ENCODE measurements at regions not wholly inside any gene's neighbourhood (a gene's known extent, or its start where the extent isn't known, plus 50 kb on each side); places are given as distances from the start of the nearest gene placed in this dataset.

DNA sequence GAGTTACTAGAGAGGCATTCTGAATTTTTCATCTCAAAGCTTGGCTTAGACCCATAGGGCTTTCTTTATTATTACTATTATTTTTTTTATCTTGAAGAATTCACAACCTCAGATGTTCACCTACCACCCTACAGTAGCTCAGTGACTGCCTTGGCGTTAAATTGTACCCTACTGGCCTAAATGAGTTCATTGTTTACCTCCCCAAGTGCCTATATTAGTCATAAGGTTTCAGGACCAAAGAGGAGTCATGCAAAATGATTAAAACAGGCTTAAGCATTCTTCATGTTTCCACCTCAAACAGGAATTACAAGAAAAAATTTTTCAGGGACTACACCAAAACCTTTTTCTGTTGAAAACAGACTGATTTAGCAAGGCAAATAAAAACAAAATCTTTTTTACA lies 751.5 kb downstream of the SQOR start:
- TF ChIP-seq, protein P1, sequence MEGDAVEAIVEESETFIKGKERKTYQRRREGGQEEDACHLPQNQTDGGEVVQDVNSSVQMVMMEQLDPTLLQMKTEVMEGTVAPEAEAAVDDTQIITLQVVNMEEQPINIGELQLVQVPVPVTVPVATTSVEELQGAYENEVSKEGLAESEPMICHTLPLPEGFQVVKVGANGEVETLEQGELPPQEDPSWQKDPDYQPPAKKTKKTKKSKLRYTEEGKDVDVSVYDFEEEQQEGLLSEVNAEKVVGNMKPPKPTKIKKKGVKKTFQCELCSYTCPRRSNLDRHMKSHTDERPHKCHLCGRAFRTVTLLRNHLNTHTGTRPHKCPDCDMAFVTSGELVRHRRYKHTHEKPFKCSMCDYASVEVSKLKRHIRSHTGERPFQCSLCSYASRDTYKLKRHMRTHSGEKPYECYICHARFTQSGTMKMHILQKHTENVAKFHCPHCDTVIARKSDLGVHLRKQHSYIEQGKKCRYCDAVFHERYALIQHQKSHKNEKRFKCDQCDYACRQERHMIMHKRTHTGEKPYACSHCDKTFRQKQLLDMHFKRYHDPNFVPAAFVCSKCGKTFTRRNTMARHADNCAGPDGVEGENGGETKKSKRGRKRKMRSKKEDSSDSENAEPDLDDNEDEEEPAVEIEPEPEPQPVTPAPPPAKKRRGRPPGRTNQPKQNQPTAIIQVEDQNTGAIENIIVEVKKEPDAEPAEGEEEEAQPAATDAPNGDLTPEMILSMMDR (conservative IDR thresholded peaks at IDR 0.05; ENCODE audit: low read length): no peak
- H3K4me3 ChIP-seq (ENCODE audit: low read length): no peak overlapping the region
- DNase-seq (ENCODE audit: low read depth): no peak

DNA sequence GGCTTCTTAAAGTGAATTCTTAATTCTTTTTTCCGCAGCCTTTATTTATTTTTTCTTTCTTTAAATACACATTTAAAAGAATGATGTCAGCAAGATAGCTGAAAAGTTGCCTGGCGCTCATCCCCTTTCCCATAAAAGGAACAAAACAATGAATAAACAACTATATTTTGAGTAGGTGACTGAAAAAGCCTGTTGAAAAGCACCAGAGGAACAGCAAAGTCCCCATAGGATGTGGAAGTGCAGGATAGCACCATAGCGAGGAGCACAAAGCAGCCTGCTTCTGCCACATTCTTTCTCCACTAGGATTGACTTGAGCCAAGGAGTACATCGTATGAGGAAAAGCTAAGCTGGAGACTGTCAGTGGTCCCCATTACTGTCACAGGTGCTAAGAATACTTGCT lies 754.9 kb downstream of the SQOR start:
- TF ChIP-seq, protein P1 (conservative IDR thresholded peaks at IDR 0.05; ENCODE audit: low read length): no peak

DNA sequence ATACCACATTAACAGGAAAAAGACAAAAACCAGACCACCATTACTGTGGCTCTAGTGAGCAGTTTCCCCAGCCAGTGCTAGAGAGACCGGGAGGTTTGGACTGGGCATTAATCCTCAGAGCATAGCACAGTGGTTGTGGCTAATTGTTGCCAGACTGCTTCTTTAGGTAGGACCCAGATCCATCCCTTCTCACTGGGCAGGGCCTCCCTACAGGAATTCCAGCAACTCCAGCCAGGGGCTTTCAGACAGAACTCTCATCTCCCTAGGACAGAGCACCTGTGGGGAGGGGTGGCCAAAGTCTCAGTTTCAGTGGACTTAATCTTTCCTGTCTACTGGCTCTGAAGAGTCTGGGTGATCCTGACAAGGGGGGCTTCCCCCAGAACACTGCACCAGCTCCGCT lies 759.6 kb downstream of the SQOR start:
- DNase-seq (ENCODE audit: low read depth): no peak
- TF ChIP-seq, protein P1 (conservative IDR thresholded peaks at IDR 0.05; ENCODE audit: low read length): no peak
- no peak overlapping the region for H3K4me3 ChIP-seq (ENCODE audit: low read length)

More for the DNA sequence above, 754.9 kb downstream of the SQOR start:
- no peak for DNase-seq (ENCODE audit: low read depth)
- no peak overlapping the region for H3K4me3 ChIP-seq (ENCODE audit: low read length)

- TF ChIP-seq, protein P1 (conservative IDR thresholded peaks at IDR 0.05; ENCODE audit: low read length): no peak
- no peak for DNase-seq (ENCODE audit: low read depth)
- H3K4me3 ChIP-seq (ENCODE audit: low read length): no peak overlapping the region
These were observed 773.5 kb downstream of the SQOR start for GRCh38 chr15:46408312-46408711.

- no peak for DNase-seq (ENCODE audit: low read depth)
- TF ChIP-seq, protein P1 (conservative IDR thresholded peaks at IDR 0.05; ENCODE audit: low read length): no peak
- no peak overlapping the region for H3K4me3 ChIP-seq (ENCODE audit: low read length)
These were observed 775.0 kb downstream of the SQOR start for GRCh38 chr15:46409841-46410301.

- no peak overlapping the region for H3K4me3 ChIP-seq (ENCODE audit: low read length)
- TF ChIP-seq, protein P1 (conservative IDR thresholded peaks at IDR 0.05; ENCODE audit: low read length): no peak
These were observed 775.9 kb downstream of the SQOR start for GRCh38 chr15:46410705-46411104.

DNA sequence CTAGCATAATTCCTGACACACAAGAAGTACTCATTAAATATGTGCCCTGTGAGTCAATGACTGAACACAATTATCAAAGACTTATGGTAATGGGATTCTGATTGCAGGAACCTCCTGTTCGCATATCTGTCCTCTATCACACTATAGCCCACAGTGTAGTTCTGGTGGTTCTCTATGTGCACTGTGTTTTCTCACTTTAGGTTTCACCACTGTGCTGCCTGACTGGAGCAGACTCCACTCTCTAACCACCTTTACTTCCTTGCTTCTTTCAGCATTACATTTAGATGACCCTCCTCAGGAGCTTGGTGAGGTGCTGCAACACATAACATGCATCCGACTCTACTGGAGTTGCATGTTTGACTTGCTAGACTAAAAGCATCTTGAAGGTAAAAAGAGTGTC lies 777.1 kb downstream of the SQOR start:
- DNase-seq (ENCODE audit: low read depth): no peak
- TF ChIP-seq, protein P1 (conservative IDR thresholded peaks at IDR 0.05; ENCODE audit: low read length): no peak
- H3K4me3 ChIP-seq (ENCODE audit: low read length): no peak overlapping the region

More at GRCh38 chr15:46410705-46411104, 775.9 kb downstream of the SQOR start:
- DNase-seq (ENCODE audit: low read depth): no peak
